OCI-LY7 (cell line): ENCODE measurements at regions not wholly inside any gene's neighbourhood (a gene's known extent, or its start where the extent isn't known, plus 50 kb on each side); places are given as distances from the start of the nearest gene placed in this dataset.

Experiments used
- CTCF ChIP-seq: fragments of 200-600 bp; sonication (generic); conservative IDR thresholded peaks from 2 replicates; pipeline ENCODE4 v1.5.1; 2014; ENCODE audit warnings: mild to moderate bottlenecking, antibody characterized with exemption, low read length, moderate library complexity, mixed read lengths
- EZH2phosphoT487 ChIP-seq: fragments of 200-600 bp; sonication (generic); IDR thresholded peaks from 2 replicates; pipeline ENCODE4 v1.6.1; 2018; ENCODE audit warnings: low read depth, borderline replicate concordance, mild to moderate bottlenecking, mixed run types, antibody characterized with exemption, low read length, moderate library complexity, mixed read lengths

DNA sequence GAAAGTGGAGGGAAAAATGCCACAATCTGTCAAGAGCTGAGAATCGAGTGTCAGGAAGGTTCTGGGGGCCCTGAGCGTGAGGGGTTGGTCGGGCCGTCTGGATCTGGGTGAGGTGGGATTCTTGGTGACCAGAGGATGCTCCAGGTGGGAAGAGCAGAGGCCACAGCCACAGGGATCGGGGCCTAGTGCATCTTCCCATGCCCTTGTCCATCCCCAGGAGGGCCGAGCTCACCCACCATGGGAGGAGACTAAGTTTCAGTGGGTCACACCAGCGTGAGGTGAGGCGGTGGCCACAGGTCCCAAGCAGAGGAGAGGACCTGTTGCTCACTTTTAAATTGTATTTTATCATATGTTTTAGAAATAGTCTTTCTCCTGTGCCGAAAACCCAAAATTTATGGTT is 70.0 kb downstream of the TMEM18 start:
- TF ChIP-seq CTCF = no peak
- TF ChIP-seq EZH2phosphoT487 = no peak
